Stimulated activated effector memory CD8-positive, alpha-beta T cell treated with anti-CD3 and anti-CD28 coated beads, Interleukin-12 subunit alpha, Interleukin-12 subunit beta, amount 100 ng/mL, for 72 hours (primary cell): ENCODE measurements at regions not wholly inside any gene's neighbourhood (a gene's known extent, or its start where the extent isn't known, plus 50 kb on each side); places are given as distances from the start of the nearest gene placed in this dataset.

Experiments used
- ATAC-seq: fragments of 150-1000 bp; cut with Tn5 transposase; 2 replicates; pipeline ENCODE4 v1.10.0; 2021
- DNase-seq, 2 donors: peaks; one replicate each; pipeline ENCODE4 v3.0.0; 2021 to 2022; ENCODE audit warnings: low spot score in 2 of 2
- H3K27ac Mint-ChIP-seq: one replicate; pipeline ENCODE4 v1.8.0; 2022; ENCODE audit warnings: mild to moderate bottlenecking, mixed read lengths
- H3K36me3 Mint-ChIP-seq: one replicate; pipeline ENCODE4 v1.8.0; 2022; ENCODE audit warnings: mild to moderate bottlenecking, mixed read lengths
- H3K4me1 Mint-ChIP-seq: one replicate; pipeline ENCODE4 v1.8.0; 2022; ENCODE audit warnings: mixed read lengths
- H3K4me3 Mint-ChIP-seq: one replicate; pipeline ENCODE4 v1.8.0; 2022; ENCODE audit warnings: mild to moderate bottlenecking, mixed read lengths
- H3K9me3 Mint-ChIP-seq: one replicate; pipeline ENCODE4 v1.8.0; 2022; ENCODE audit warnings: mixed read lengths

DNA sequence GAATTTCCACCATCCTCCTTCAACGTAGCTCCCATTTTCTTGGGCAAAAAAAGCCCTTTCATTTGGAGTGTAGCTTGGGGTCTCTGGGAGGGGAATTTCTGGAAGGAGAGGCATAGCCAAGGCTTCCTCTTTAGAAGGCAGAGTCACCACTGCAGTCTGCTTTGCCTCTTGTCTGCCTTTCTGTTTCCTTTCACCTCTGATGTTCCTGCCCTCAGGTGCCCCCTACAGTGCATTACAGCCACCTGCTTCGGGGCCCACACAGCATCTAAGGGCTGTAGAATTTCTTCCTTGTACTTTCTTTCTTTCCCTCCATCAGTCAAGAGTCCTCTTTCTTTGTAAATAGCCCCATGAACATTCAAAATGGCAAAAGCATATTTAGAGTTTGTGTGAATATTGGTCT is 1313.9 kb downstream of the TMEM121 start:
- no peak overlapping the region for H3K27ac Mint-ChIP-seq
- no peak overlapping the region for H3K4me3 Mint-ChIP-seq
- DNase-seq (no peak), ATAC-seq (no peak)
- H3K4me1 Mint-ChIP-seq, result peaks cover 23% of the 10 kb centered on the region
- H3K9me3 Mint-ChIP-seq, result no peaks in the 10 kb centered on the region
- H3K36me3 Mint-ChIP-seq, result no peaks in the 10 kb centered on the region

DNA sequence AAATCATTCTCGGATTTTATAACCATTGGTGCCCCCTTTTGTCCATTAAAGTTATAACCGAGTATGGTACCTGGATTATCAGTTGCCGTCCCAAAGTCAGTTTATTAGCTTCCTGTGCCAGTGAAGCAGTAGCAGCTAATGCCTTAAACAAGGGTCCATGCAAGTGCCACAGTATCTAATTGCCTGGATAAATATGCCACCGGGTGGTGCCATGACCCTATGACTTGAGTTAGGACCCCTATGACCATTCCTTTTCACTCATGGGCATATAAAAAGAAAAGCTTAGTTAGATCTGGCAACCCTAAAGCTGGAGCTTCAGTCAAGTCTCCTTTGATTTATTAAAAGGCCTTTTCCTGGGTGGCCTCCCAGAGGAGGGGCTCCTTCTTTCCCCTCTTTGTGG is 1314.6 kb downstream of the TMEM121 start:
- peaks cover 31% of the 10 kb centered on the region for H3K4me1 Mint-ChIP-seq
- H3K9me3 Mint-ChIP-seq, result no peaks in the 10 kb centered on the region
- H3K4me3 Mint-ChIP-seq, result no peak overlapping the region
- DNase-seq, result no peak
- H3K36me3 Mint-ChIP-seq, result no peaks in the 10 kb centered on the region
- no peak for ATAC-seq
- H3K27ac Mint-ChIP-seq, result no peak overlapping the region

DNA sequence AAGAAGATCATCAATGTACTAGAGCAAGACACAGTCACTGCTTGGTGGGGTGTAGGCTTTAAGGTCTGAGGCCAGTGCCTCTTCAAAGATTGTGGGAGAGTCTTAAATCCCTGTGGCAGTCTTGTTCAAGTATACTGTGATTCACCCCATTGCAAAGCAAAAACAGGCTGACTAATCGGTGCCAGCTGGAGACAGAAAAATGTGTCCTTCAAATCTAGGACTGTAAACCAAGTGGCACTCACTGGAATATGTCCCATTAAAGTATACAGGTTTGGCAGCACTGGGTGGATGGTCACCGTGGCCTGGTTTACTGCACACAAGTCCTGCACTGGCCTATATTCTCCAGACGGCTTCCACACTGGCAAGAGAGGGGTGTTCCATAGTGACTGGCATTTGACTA is 1315.3 kb downstream of the TMEM121 start:
- Mint-ChIP-seq H3K27ac (no peak overlapping the region), H3K9me3 (no peaks in the 10 kb centered on the region), H3K36me3 (no peaks in the 10 kb centered on the region), H3K4me1 (peaks cover 31% of the 10 kb centered on the region), H3K4me3 (no peak overlapping the region)
- no peak for DNase-seq
- ATAC-seq, result no peak

DNA sequence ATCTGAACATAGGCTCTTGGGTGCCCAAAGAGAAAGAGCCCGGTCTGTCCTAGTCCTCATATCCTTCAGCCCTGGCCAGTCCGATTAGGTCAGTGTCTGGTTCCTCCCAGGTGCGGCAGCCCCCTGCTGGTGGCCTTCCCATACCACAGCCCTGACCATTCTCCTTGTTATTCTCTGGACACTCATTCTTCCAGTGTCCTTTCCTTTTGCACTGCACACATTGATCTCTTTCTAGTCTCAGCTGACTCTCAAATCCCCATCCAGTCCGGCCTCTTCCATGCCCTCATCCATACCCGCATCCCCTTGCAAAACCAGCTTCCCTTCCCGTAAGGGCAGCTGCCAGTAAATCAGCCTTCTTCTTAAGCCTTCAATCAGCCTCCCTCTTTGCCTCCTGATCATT is 1316.3 kb downstream of the TMEM121 start:
- Mint-ChIP-seq H3K9me3 (no peaks in the 10 kb centered on the region), H3K4me3 (no peak overlapping the region), H3K36me3 (no peaks in the 10 kb centered on the region), H3K4me1 (peaks cover 31% of the 10 kb centered on the region), H3K27ac (no peak overlapping the region)
- ATAC-seq (no peak), DNase-seq (no peak)

DNA sequence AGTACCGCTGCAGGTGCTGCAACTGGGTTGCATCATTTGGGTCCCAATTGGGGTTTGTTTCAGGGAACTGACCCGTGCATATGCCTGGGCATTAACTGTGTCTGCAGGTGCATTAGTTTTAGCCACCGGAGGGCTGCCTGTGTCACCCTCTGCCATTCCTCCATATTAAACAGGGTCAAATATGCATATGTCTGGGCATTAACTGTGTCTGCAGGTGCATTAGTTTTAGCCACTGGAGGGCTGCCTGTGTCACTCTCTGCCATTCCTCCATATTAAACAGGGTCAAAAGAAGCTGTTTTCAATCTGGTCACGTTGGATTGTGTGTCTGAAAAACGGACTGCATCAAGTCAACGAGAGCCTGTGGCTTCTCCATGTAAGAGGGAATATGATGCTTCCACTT is 1317.0 kb downstream of the TMEM121 start:
- Mint-ChIP-seq H3K27ac (no peak overlapping the region), H3K36me3 (no peaks in the 10 kb centered on the region), H3K9me3 (no peaks in the 10 kb centered on the region), H3K4me1 (peaks cover 31% of the 10 kb centered on the region), H3K4me3 (peak overlapping the region; percentile 91)
- no peak for DNase-seq
- no peak for ATAC-seq

DNA sequence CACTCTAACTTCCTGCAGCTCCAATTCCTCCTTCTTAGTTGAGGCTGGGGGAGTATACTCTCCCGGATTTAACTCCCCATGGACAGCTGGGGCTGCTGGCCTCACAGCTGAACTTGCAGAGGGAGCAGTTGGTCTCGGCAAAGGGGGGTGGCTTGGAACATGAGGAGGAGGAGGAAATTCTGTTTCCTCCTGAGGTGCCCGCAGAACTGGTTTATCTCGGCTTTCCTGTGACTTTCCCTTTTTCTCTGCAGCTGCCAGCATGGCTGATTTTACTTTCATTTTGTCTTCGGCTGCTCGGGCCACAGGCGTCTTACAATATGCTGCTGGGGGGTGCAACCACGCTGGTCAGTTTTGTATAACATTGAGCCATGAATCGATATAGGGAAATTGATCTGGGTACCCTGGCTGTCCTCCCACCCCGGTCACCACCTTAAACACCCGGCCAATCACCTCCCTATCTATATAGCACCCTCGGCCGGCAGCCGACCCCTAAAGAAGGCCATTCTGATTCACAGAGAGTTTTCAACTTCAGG is 1317.6 kb downstream of the TMEM121 start:
- Mint-ChIP-seq H3K27ac (peak overlapping the region; percentile 91), H3K4me1 (peaks cover 31% of the 10 kb centered on the region), H3K36me3 (no peaks in the 10 kb centered on the region), H3K4me3 (peak overlapping the region; percentile 91), H3K9me3 (no peaks in the 10 kb centered on the region)
- peak; percentile 27 for ATAC-seq
- peak in 1 of 2 donors; percentile 63 for DNase-seq

DNA sequence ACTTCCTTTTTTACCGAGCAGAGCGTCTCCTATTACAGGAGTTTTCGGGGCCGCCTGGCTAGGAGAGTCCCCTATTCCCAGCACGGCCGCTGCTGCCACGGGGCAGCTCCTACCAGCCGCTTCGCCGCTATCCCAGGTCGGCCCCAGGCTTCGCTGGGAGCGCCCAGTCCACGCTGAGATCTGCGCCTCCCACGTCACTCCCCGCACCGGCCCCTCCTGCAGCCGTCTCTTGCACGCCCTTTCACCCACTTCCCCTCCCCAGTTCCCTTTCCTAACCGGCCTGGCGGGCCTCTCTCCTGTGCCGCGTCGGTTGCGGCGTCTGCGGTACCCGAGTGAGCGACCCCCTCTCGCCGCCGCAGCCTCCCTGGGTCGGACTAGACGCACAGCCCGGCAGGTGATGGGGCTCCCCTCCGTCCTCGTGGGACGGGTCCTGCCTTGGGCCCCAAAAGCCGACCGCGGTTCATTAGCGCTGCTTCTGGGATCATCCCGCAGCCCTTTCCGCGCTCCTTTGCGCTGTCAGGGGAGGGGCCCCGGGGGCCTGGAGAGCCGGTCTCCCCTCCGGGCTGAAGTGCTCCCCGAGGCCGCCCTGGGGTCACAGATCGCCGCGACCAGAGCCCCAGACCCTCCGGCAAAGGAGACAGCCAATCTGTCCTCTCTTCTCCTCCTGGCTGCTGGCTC is 1318.4 kb downstream of the TMEM121 start:
- H3K36me3 Mint-ChIP-seq, result no peaks in the 10 kb centered on the region
- H3K27ac Mint-ChIP-seq, result peak overlapping the region; percentile 91

DNA sequence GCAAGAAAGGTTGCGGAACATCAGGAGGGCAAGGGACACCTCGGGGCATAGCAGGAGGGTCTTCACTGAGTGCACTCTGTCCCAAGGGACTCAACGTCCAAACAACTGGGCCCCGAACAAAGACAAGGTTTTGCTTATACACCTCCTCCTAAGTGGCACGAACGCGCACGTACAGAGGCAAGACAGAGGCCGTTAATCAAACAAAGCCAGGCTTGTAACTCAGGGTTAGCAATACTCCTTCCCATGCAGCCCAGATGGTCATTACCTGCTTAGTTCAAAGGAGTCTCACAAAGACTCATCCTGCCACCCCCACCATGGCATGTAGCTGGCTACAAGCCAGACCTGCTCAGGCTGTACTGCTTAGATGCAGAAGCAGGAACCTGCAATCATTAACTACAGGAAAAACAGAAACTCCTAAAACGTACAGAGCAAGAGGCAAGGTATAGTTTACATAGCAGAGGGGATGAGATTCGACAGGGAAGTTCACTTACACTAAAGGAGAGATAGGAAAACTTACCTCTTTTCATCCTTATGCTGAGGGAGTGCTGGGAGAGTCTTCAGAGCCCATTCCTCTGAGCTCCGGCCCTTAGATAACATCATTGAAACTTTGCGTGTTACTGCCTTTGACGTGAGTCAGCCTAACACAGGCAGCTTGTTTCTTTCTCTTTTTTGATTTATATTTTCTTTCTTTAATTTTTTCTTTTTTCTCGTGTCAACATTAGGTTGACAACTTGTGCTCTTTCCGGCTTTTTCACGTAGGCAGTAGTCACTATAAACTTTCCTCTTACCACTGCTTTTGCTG is 1319.1 kb downstream of the TMEM121 start:
- H3K27ac Mint-ChIP-seq, result peak overlapping the region; percentile 91
- H3K36me3 Mint-ChIP-seq, result no peaks in the 10 kb centered on the region
- no peaks in the 10 kb centered on the region for H3K9me3 Mint-ChIP-seq
- H3K4me3 Mint-ChIP-seq, result peak overlapping the region; percentile 91
- ATAC-seq (no peak), DNase-seq (no peak)
- peaks cover 31% of the 10 kb centered on the region for H3K4me1 Mint-ChIP-seq

More for the DNA sequence above, 1318.4 kb downstream of the TMEM121 start:
- peak; percentile 32 to 69 for DNase-seq
- peak overlapping the region; percentile 91 for H3K4me3 Mint-ChIP-seq
- H3K4me1 Mint-ChIP-seq, result peaks cover 31% of the 10 kb centered on the region
- H3K9me3 Mint-ChIP-seq, result no peaks in the 10 kb centered on the region
- peak; percentile 80 for ATAC-seq

DNA sequence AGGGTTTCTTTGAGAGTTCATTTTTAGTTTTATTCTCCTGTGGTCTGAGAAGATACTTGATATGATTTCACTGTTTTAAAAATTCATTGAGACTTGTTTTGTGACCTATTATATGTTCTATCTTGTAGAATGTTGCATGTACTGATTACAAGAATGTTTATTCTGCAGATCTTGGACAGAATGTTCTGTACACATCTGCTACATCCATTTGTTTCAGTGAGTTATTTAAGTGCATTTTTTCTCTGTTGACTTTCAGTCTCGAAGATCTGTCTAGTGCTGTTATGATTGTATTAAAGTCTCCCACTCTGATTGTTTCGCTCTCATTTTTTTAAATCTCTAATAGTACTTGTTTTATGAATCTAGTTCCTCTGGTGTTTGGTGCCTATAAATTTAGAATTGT is 1319.8 kb downstream of the TMEM121 start:
- Mint-ChIP-seq H3K36me3 (no peaks in the 10 kb centered on the region), H3K4me3 (peak overlapping the region; percentile 91)

DNA sequence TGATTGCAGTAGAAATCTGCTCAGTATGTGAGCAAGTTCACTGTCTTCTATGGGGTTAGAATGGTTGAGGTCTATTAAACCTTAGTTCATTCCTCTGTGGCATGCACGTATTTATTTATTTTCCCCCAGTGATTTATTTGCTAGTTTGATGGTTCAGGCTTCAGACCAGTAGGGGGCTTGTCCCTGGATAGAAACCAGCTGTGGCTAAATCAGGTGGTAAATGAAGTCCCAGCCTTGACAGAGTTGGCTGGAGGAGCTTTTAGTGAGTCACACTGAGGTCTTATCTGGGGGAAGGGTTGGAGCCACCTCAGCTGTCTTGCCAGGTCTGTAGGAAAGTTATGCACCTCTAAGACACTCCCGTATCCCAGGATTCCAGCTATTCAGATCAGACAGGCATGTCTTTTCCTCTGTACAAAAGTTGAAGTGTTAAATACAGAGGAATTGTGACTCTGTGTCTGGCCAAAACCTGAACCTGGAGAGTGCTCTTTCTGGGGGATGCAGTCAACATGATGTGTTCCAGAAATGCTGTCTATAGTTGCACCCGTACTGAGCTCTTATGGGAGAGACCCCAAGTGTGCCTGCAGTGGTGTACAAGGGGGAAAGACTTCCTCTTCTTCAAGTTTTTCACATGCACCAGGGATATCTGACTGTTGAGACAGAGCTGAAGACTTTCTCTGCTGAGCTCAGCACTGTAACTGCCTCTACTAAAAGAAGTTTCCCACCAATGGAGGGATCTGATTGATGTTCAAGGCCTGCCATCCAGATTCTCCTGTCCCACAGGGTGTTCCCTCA is 1322.1 kb downstream of the TMEM121 start:
- Mint-ChIP-seq H3K4me3 (no peak overlapping the region), H3K27ac (no peak overlapping the region), H3K4me1 (peaks cover 20% of the 10 kb centered on the region), H3K36me3 (no peaks in the 10 kb centered on the region), H3K9me3 (no peaks in the 10 kb centered on the region)
- DNase-seq, result no peak
- ATAC-seq, result peak; percentile 49

More for the DNA sequence above, 1319.8 kb downstream of the TMEM121 start:
- no peak for ATAC-seq
- H3K27ac Mint-ChIP-seq, result no peak overlapping the region
- DNase-seq, result no peak
- H3K9me3 Mint-ChIP-seq, result no peaks in the 10 kb centered on the region
- peaks cover 31% of the 10 kb centered on the region for H3K4me1 Mint-ChIP-seq

DNA sequence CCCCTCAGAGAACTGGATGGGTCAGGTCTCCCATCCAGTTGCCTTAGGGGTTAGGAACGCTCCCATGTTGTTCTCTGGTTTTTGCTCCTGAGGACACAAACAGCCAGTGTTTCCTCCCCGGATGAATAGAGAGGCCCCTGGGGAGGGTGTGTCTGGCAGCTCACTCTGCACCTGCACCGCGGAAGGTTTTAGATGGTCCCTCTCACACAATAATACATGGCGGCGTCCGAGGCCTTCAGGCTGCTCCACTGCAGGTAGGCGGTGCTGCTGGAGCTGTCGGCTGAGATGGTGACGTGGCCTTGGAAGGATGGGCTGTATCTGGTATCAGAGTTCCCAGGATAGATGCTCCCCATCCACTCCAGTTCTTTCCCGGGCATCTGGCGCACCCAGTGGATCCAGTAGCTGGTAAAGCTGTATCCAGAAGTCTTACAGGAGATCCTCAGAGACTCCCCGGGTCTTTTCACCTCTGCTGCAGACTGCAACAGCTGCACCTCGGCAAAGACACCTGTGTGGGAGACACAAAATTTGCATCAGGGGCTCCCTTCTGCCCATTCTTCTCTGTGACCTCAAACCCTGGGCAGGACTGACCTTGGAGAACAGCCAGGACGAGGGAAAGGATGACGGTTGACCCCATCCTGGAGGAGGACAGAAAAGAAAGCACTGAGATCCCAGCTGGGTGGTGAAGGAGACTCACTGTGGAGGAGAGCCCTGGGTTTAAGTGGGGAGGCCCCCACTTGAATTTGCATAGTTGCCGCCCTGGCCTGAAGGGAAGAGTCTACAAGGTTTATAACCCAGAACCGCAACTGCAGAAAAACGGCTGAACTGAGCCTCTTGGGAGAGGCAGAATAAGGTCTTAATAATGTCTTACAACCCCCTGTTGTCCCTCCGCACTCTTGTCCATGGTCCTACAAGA is 1324.8 kb downstream of the TMEM121 start:
- no peaks in the 10 kb centered on the region for H3K4me1 Mint-ChIP-seq
- no peaks in the 10 kb centered on the region for H3K36me3 Mint-ChIP-seq
- no peaks in the 10 kb centered on the region for H3K9me3 Mint-ChIP-seq
- DNase-seq (no peak), ATAC-seq (no peak)
- H3K27ac Mint-ChIP-seq, result no peak overlapping the region
- H3K4me3 Mint-ChIP-seq, result no peak overlapping the region

DNA sequence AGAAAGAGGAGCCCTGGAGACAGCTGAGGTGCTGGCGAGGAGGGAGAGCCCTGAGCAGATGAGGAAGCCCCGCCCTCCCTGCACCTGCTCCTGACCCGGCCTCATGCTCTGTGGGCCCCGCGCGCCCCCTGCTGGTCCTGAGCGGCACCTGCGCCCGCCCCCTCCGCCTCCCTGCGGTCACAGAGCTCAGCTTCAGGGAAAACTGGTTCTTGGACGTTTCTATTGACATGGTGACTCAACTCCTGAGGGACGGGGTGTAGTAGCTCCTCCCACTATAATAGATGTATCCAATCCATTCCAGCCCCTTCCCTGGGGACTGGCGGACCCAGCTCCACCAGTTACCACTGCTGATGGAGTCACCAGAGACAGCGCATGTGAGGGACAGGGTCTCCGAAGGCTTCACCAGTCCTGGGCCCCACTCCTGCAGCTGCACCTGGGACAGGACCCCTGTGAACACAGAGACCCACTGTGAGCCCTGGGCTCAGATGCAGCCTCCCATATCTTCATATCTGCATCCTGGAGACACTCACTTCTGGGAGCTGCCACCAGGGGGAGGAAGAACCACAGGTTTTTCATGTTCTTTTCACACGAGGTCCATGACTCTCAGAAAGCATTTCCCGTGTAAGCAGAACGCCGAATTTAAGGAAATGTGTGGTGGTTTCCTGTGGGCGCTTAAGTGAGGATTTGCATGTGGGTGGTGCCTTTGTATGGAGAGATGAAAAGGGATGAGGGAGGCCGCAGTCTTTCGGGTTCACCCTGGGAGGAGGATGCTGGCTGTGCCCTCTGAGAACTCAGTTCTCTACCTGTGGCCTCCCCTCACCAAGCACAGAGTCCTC is 1346.4 kb downstream of the TMEM121 start:
- H3K9me3 Mint-ChIP-seq, result no peaks in the 10 kb centered on the region
- H3K4me1 Mint-ChIP-seq, result peaks cover 12% of the 10 kb centered on the region
- no peaks in the 10 kb centered on the region for H3K36me3 Mint-ChIP-seq
- peak; percentile 87 for ATAC-seq
- no peak overlapping the region for H3K27ac Mint-ChIP-seq
- peak overlapping the region; percentile 53 for H3K4me3 Mint-ChIP-seq
- DNase-seq, result peak; percentile 85 to 93

DNA sequence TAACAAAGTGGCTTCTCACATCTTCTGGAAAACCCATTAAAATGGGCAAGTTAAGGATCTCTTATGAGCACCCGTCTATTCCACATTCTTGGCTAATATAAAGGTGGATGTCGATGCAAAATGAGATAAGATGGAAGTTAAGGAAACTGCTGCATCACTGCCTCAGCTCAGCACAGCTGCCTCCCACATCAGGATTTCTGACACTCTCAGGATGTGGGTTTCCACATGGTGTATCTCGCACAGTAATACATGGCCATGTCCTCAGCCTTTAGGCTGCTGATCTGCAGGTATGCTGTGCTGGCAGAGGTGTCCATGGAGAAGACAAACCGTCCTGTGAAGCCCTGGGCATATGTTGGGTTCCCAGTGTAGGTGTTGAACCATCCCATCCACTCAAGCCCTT is 1348.0 kb downstream of the TMEM121 start:
- peaks cover 12% of the 10 kb centered on the region for H3K4me1 Mint-ChIP-seq
- peak; percentile 35 for ATAC-seq
- no peak overlapping the region for H3K27ac Mint-ChIP-seq

DNA sequence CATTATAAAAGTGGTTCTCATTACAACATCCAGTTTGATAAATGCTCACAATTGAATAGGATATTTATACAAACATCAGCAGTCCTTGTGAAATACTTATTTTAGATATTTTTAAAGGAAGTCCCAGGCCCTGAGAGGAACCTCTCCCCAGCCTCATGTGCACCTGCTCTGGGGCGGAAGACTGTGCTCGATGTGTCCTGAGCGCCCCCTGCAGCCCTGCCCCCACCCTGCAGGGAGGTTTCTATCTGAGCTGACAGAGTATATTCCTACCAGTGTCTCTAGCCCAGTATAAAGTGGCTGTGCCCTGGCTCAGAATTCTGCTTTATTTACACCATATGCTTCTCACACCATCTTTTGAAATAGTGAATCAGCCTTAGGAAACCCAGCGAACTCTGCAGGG is 1349.1 kb downstream of the TMEM121 start:
- DNase-seq, result no peak
- ATAC-seq, result peak; percentile 32
- no peak overlapping the region for H3K4me3 Mint-ChIP-seq
- peaks cover 12% of the 10 kb centered on the region for H3K4me1 Mint-ChIP-seq
- H3K9me3 Mint-ChIP-seq, result no peaks in the 10 kb centered on the region
- no peaks in the 10 kb centered on the region for H3K36me3 Mint-ChIP-seq
- H3K27ac Mint-ChIP-seq, result no peak overlapping the region

More for the DNA sequence above, 1348.0 kb downstream of the TMEM121 start:
- Mint-ChIP-seq H3K4me3 (no peak overlapping the region), H3K9me3 (no peaks in the 10 kb centered on the region), H3K36me3 (no peaks in the 10 kb centered on the region)
- no peak for DNase-seq
